GM21528 (cell line): ENCODE measurements at regions not wholly inside any gene's neighbourhood (a gene's known extent, or its start where the extent isn't known, plus 50 kb on each side); places are given as distances from the start of the nearest gene placed in this dataset.

Source experiments
- ATAC-seq: cut with Tn5 transposase; IDR thresholded peaks from one replicate; pipeline ENCODE4 v1.9.1; 2021; ENCODE audit warnings: mild to moderate bottlenecking, moderate library complexity; ENCODE audit not compliant: unreplicated experiment, low FRiP score

- no peak for ATAC-seq
Measured at GRCh38 chr4:148779771-148780170, 337.6 kb upstream of the NR3C2 start.

- ATAC-seq: no peak
Measured at GRCh38 chr4:148778980-148779675, 336.9 kb upstream of the NR3C2 start.

GRCh38 chr4:148776941-148777340 is 334.7 kb upstream of the NR3C2 start:
- ATAC-seq: no peak

GRCh38 chr4:148774134-148774533 is 331.9 kb upstream of the NR3C2 start:
- no peak for ATAC-seq

- ATAC-seq: no peak
Measured at GRCh38 chr4:148773313-148773712, 331.1 kb upstream of the NR3C2 start.

- ATAC-seq: no peak
Measured at GRCh38 chr4:148770848-148771247, 328.6 kb upstream of the NR3C2 start.

- no peak for ATAC-seq
Measured at GRCh38 chr4:148770377-148770776, 328.2 kb upstream of the NR3C2 start.

GRCh38 chr4:148764720-148765119 is 322.5 kb upstream of the NR3C2 start:
- no peak for ATAC-seq

- ATAC-seq: no peak
Measured at GRCh38 chr4:148757171-148757570, 315.0 kb upstream of the NR3C2 start.

- ATAC-seq: no peak
Measured at GRCh38 chr4:148749403-148749802, 307.2 kb upstream of the NR3C2 start.

GRCh38 chr4:148747721-148748268 is 305.6 kb upstream of the NR3C2 start:
- ATAC-seq: no peak

GRCh38 chr4:148740701-148741100 is 298.5 kb upstream of the NR3C2 start:
- no peak for ATAC-seq

GRCh38 chr4:148737061-148737770 is 295.0 kb upstream of the NR3C2 start:
- no peak for ATAC-seq

GRCh38 chr4:148735432-148736155 is 293.4 kb upstream of the NR3C2 start:
- no peak for ATAC-seq

- ATAC-seq: no peak
Measured at GRCh38 chr4:148730766-148731165, 288.6 kb upstream of the NR3C2 start.

GRCh38 chr4:148730082-148730640 is 287.9 kb upstream of the NR3C2 start:
- no peak for ATAC-seq

GRCh38 chr4:148717988-148718387 is 275.8 kb upstream of the NR3C2 start:
- ATAC-seq: no peak

GRCh38 chr4:148716431-148717052 is 274.3 kb upstream of the NR3C2 start:
- ATAC-seq: no peak

GRCh38 chr4:148704291-148704690 is 262.1 kb upstream of the NR3C2 start:
- ATAC-seq: no peak

GRCh38 chr4:148694702-148695101 is 252.5 kb upstream of the NR3C2 start:
- ATAC-seq: no peak
